Mesendoderm (in vitro differentiated cells): ENCODE measurements at regions not wholly inside any gene's neighbourhood (a gene's known extent, or its start where the extent isn't known, plus 50 kb on each side); places are given as distances from the start of the nearest gene placed in this dataset.

Source experiments
- DNase-seq: peaks from one replicate; pipeline ENCODE4 v3.0.0; 2013
- H2AK5ac ChIP-seq: 2 replicates; pipeline ENCODE4 v1.6.1; 2013; ENCODE audit warnings: low read length, inconsistent platforms
- H2BK120ac ChIP-seq: 2 replicates; pipeline ENCODE4 v1.6.1; 2013; ENCODE audit warnings: low read depth, mild to moderate bottlenecking, low read length, moderate library complexity, mixed read lengths
- H2BK15ac ChIP-seq: replicated peaks from 2 replicates; pipeline ENCODE4 v1.6.1; 2013; ENCODE audit warnings: low read depth, mild to moderate bottlenecking, moderate library complexity
- H2BK5ac ChIP-seq: 2 replicates; pipeline ENCODE4 v1.6.1; 2013; ENCODE audit warnings: low read length, inconsistent platforms
- H3K18ac ChIP-seq: 2 replicates; pipeline ENCODE4 v1.6.1; 2013; ENCODE audit warnings: mild to moderate bottlenecking, low read length, mixed read lengths
- H3K23ac ChIP-seq: one replicate; pipeline ENCODE4 v1.6.1; 2013; ENCODE audit warnings: low read length
- H3K27ac ChIP-seq: 2 replicates; pipeline ENCODE4 v1.5.1; 2013; ENCODE audit warnings: low read depth, mild to moderate bottlenecking, inconsistent platforms, low read length, moderate library complexity
- H3K27me3 ChIP-seq: 2 replicates; pipeline ENCODE4 v1.6.1; 2013; ENCODE audit warnings: low read length, control low read depth, mild to moderate bottlenecking, inconsistent platforms; ENCODE audit not compliant: insufficient read depth, poor library complexity
- H3K36me3 ChIP-seq: 2 replicates; pipeline ENCODE4 v1.6.1; 2013; ENCODE audit warnings: low read length, inconsistent platforms; ENCODE audit not compliant: control insufficient read depth, insufficient read depth
- H3K4ac ChIP-seq: one replicate; pipeline ENCODE4 v1.6.1; 2013; ENCODE audit warnings: low read depth, mild to moderate bottlenecking, low read length, moderate library complexity
- H3K4me1 ChIP-seq: 2 replicates; pipeline ENCODE4 v1.6.1; 2013; ENCODE audit warnings: low read depth, low read length, inconsistent platforms; ENCODE audit not compliant: control insufficient read depth
- H3K4me2 ChIP-seq: 2 replicates; pipeline ENCODE4 v1.6.1; 2013; ENCODE audit warnings: low read length
- H3K4me3 ChIP-seq: 2 replicates; pipeline ENCODE4 v1.5.1; 2013; ENCODE audit warnings: mild to moderate bottlenecking, low read length
- H3K56ac ChIP-seq: one replicate; pipeline ENCODE4 v1.6.1; 2013; ENCODE audit warnings: low read length
- H3K79me1 ChIP-seq: 2 replicates; pipeline ENCODE4 v1.6.1; 2013; ENCODE audit warnings: low read length, inconsistent platforms
- H3K79me2 ChIP-seq: 2 replicates; pipeline ENCODE4 v1.6.1; 2013; ENCODE audit warnings: mild to moderate bottlenecking, low read length; ENCODE audit not compliant: control insufficient read depth, insufficient read depth
- H3K9ac ChIP-seq: 2 replicates; pipeline ENCODE4 v1.6.1; 2013; ENCODE audit warnings: low read length, inconsistent platforms
- H4K5ac ChIP-seq: one replicate; pipeline ENCODE4 v1.6.1; 2013; ENCODE audit warnings: low read length
- H4K8ac ChIP-seq: one replicate; pipeline ENCODE4 v1.6.1; 2013; ENCODE audit warnings: low read depth, mild to moderate bottlenecking, control low read depth, low read length, moderate library complexity
- WGBS: extraction: QIAGEN DNeasy Blood & Tissue Kit; methylation state at CpG from one replicate; pipeline ENCODE4 v1.1.7; 2013; ENCODE audit warnings: low lambda C conversion rate, missing lambda C conversion rate; ENCODE audit not compliant: insufficient coverage; ENCODE audit errors: extremely low coverage; 5-methylcytosine and 5-hydroxymethylcytosine counted together

DNA sequence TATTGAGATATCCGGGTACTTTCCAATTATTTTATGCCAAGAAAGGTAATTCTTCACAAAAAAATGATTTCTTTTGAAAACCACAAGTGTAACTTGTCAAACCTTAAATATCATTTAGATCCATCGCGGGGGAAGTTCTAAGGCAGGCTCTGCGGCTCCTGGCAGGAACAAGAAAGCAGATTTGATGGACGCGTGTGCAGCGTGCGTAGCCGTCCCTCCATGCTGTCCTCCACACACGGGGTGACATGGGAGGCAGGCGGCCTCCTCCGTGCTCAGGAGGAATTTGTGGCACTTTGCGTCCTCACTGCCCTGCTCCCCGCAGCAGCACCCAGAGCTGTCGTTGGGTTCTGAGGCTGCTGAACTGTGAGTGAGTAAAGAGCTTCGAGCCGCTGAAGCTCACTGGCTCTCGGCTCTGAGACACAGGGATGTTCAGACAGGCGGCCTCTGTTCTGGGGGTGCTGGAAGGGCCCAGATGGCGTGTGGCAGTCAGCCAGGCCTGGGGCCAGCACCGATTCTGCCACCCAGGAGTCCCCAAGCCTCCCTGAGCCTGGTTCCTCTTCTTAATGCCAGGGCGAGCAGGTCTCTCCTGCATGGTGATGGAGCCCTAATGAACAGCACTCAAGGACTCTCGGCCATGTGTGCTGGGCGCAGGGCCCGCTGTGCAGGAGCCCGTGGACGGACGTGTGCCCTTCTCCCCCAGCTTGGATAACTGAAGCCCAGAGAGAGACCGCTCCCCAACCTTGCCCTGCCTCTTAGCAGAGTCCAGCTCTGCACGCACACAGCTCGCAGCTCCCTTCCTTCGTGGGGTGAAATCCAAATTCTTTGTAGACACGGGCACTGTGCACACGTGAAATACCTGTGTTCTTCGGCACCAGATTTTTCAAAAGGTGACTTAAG is 185.4 kb upstream of the SHH start:
- H2BK5ac ChIP-seq = no peak overlapping the region
- no peak overlapping the region for H2AK5ac ChIP-seq
- H2BK15ac ChIP-seq = no peak overlapping the region
- H3K79me1 ChIP-seq = no peaks in the 10 kb centered on the region
- H2BK120ac ChIP-seq = no peak overlapping the region
- H3K4ac ChIP-seq = no peak overlapping the region
- no peak overlapping the region for H4K8ac ChIP-seq
- H3K9ac ChIP-seq = no peak overlapping the region
- H3K18ac ChIP-seq = no peak overlapping the region
- no peak overlapping the region for H3K27ac ChIP-seq
- H3K27me3 ChIP-seq = no peaks in the 10 kb centered on the region
- no peaks in the 10 kb centered on the region for H3K36me3 ChIP-seq
- H3K4me1 ChIP-seq = no peaks in the 10 kb centered on the region
- DNase-seq = no peak
- WGBS = no CpG with 5 or more reads among the region's 35 CpGs
- H3K79me2 ChIP-seq = no peaks in the 10 kb centered on the region
- no peak overlapping the region for H3K23ac ChIP-seq
- no peak overlapping the region for H3K56ac ChIP-seq
- H3K4me3 ChIP-seq = no peak overlapping the region
- no peak overlapping the region for H4K5ac ChIP-seq
- H3K4me2 ChIP-seq = no peak overlapping the region

DNA sequence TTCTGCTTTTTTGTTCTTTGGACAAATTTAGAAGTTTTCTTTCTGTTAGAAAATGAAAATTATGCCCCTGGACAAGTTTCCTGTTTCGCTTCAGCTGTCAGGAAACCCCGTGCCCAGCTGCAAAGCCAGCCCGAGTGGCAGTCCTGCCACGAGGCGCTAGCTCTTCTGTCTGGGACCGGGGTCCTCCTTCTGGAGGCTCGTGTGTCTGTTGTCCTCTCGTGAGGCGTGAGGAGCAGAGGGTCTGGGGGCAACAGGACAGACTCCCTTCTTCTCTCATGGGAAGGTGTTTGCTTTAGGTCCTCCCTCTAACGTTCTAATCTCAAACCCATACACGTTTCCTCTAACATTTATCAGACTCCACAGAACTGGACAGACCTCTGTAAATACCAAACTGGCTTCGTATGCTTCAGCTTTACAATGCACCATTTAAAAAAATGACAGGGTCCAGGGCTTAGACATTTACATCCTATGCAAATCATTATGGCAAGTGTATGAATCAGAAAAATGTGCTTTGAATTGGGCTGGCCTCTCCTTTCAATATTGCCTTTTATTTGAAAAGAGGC is 184.5 kb upstream of the SHH start:
- H2BK15ac ChIP-seq = no peak overlapping the region
- no peak overlapping the region for H3K56ac ChIP-seq
- H3K9ac ChIP-seq = no peak overlapping the region
- H4K8ac ChIP-seq = no peak overlapping the region
- H3K4me2 ChIP-seq = no peak overlapping the region
- no peak overlapping the region for H4K5ac ChIP-seq
- no peaks in the 10 kb centered on the region for H3K36me3 ChIP-seq
- H2AK5ac ChIP-seq = no peak overlapping the region
- no peak for DNase-seq
- H2BK5ac ChIP-seq = no peak overlapping the region
- no peak overlapping the region for H3K4me3 ChIP-seq
- no peaks in the 10 kb centered on the region for H3K27me3 ChIP-seq
- no CpG with 5 or more reads among the region's 12 CpGs for WGBS
- H2BK120ac ChIP-seq = no peak overlapping the region
- H3K4me1 ChIP-seq = no peaks in the 10 kb centered on the region
- H3K79me2 ChIP-seq = no peaks in the 10 kb centered on the region
- H3K23ac ChIP-seq = no peak overlapping the region
- H3K18ac ChIP-seq = no peak overlapping the region
- no peak overlapping the region for H3K4ac ChIP-seq
- no peaks in the 10 kb centered on the region for H3K79me1 ChIP-seq
- no peak overlapping the region for H3K27ac ChIP-seq

DNA sequence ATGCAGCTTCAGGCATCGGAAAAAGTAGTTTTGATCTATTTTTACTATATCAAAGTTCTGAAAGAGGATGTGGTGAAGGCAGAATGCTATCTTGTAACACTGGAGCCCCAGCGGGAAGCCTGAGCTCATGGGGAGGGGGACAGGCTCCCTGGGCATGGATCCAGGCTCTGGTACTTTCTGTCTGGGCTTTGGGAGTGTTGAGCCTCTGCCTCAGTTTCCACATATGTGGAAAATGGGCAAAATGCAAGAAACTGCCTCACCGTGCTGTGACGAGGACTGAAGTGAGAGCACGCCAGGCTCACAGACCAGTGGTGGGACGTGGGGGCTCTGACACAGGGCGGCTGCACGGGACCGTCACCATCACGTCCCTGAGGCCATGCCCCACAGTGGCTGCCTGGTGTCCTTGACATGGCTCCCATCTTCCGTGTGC is 182.9 kb upstream of the SHH start:
- H2BK5ac ChIP-seq = no peak overlapping the region
- no peak overlapping the region for H3K4me3 ChIP-seq
- no peaks in the 10 kb centered on the region for H3K27me3 ChIP-seq
- no peaks in the 10 kb centered on the region for H3K36me3 ChIP-seq
- H2BK15ac ChIP-seq = no peak overlapping the region
- no peak overlapping the region for H3K18ac ChIP-seq
- no peak overlapping the region for H3K56ac ChIP-seq
- H2BK120ac ChIP-seq = no peak overlapping the region
- H3K23ac ChIP-seq = no peak overlapping the region
- no peak overlapping the region for H4K5ac ChIP-seq
- no peak overlapping the region for H3K27ac ChIP-seq
- no peak overlapping the region for H4K8ac ChIP-seq
- H3K79me2 ChIP-seq = no peaks in the 10 kb centered on the region
- no peak overlapping the region for H3K9ac ChIP-seq
- WGBS = no CpG with 5 or more reads among the region's 11 CpGs
- no peak for DNase-seq
- H3K4me1 ChIP-seq = no peaks in the 10 kb centered on the region
- no peak overlapping the region for H3K4me2 ChIP-seq
- H3K4ac ChIP-seq = no peak overlapping the region
- no peaks in the 10 kb centered on the region for H3K79me1 ChIP-seq
- H2AK5ac ChIP-seq = no peak overlapping the region

DNA sequence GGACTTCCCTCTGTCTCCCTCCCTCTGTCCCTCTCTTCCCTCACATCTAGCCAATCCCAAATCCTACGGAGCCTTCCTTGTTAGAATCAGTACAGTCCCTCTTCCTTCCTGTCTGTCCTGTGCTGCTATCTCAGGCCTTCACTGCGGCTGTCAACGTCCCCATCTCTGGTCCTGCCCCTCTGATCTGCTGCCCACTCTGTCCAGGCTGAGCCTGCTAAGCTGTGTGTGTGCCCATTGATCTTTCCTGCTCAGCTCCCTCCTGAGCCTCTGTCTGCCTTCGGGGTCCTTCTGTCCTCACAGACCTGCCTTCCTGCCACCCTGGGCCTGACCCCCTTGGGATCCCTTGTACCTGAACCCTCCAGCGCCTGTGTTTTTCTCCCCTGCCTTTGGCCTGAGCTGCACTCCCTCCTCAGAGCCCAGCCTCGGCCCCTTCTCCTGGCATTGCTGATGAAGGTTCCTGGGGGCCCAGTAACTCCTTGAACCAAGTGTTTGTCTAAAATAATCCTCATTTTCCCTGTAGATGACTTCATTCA is 182.1 kb upstream of the SHH start:
- no CpG with 5 or more reads among the region's 6 CpGs for WGBS
- no peaks in the 10 kb centered on the region for H3K79me2 ChIP-seq
- H3K56ac ChIP-seq = no peak overlapping the region
- H2AK5ac ChIP-seq = no peak overlapping the region
- no peaks in the 10 kb centered on the region for H3K27me3 ChIP-seq
- no peak overlapping the region for H2BK15ac ChIP-seq
- H3K36me3 ChIP-seq = no peaks in the 10 kb centered on the region
- H3K18ac ChIP-seq = no peak overlapping the region
- no peak for DNase-seq
- no peak overlapping the region for H3K4me2 ChIP-seq
- H3K4ac ChIP-seq = no peak overlapping the region
- no peak overlapping the region for H2BK5ac ChIP-seq
- H3K27ac ChIP-seq = no peak overlapping the region
- H4K5ac ChIP-seq = no peak overlapping the region
- no peaks in the 10 kb centered on the region for H3K79me1 ChIP-seq
- no peak overlapping the region for H3K4me3 ChIP-seq
- no peak overlapping the region for H3K23ac ChIP-seq
- H4K8ac ChIP-seq = no peak overlapping the region
- H3K4me1 ChIP-seq = no peaks in the 10 kb centered on the region
- H2BK120ac ChIP-seq = no peak overlapping the region
- no peak overlapping the region for H3K9ac ChIP-seq

DNA sequence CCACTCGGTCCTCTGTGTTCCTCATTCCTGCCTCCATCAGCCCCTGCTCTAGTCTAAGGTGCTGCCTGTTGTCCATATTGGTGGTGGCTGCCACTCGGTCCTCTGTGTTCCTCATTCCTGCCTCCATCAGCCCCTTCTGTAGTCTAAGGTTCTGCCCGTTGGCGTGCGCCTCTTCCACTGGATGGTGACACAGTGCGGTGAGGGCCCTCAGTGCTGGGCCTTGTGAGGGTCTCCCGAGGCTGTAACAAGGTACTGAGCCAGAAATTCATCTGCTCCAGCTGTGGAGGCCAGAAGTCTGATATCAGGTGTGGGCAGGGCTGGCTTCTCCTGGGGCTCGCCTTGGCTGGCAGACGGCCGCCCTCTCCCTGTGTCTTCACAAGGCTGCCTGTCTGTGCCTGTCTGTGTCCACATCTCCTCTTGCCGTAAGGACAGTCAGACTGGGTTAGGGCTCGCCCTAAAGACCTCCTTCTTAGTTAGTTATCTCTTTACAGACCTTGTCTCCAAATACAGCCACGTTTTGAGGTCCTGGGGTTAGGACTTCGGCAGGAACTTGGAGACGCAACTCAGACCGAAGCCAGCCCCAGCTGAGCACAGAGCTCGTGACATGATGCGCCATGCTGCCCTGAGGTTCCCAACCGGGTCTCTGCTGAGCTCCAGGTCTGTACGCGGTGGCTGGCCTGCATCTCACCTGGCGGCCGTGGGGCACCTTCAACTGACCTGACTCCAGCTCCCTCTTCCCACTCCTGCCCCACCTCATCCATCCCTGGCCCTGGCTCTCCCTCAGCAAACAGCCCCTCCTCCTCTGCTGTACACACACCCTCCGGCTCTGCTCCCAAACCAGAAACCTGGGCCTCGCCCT is 181.4 kb upstream of the SHH start:
- no peaks in the 10 kb centered on the region for H3K4me1 ChIP-seq
- no CpG with 5 or more reads among the region's 25 CpGs for WGBS
- H3K36me3 ChIP-seq = no peaks in the 10 kb centered on the region
- H3K18ac ChIP-seq = no peak overlapping the region
- no peaks in the 10 kb centered on the region for H3K79me2 ChIP-seq
- no peak overlapping the region for H3K4me2 ChIP-seq
- no peak overlapping the region for H3K9ac ChIP-seq
- no peak overlapping the region for H4K5ac ChIP-seq
- DNase-seq = no peak
- no peak overlapping the region for H3K4me3 ChIP-seq
- no peaks in the 10 kb centered on the region for H3K27me3 ChIP-seq
- no peak overlapping the region for H2BK15ac ChIP-seq
- no peak overlapping the region for H2BK120ac ChIP-seq
- H3K27ac ChIP-seq = no peak overlapping the region
- H3K56ac ChIP-seq = no peak overlapping the region
- no peak overlapping the region for H3K4ac ChIP-seq
- no peaks in the 10 kb centered on the region for H3K79me1 ChIP-seq
- no peak overlapping the region for H3K23ac ChIP-seq
- H2AK5ac ChIP-seq = no peak overlapping the region
- H2BK5ac ChIP-seq = no peak overlapping the region
- H4K8ac ChIP-seq = no peak overlapping the region
